Endodermal cell (in vitro differentiated cells): ENCODE measurements at regions not wholly inside any gene's neighbourhood (a gene's known extent, or its start where the extent isn't known, plus 50 kb on each side); places are given as distances from the start of the nearest gene placed in this dataset.

Source experiments
- DNase-seq: peaks from one replicate; pipeline ENCODE4 v3.0.0-alpha.2; 2017
- H3K27ac ChIP-seq: 2 replicates; pipeline ENCODE4 v1.5.1; 2013; ENCODE audit warnings: mild to moderate bottlenecking, low read depth, low read length, moderate library complexity
- H3K27me3 ChIP-seq: 2 replicates; pipeline ENCODE4 v1.6.1; 2013; ENCODE audit warnings: mild to moderate bottlenecking, low read length, moderate library complexity; ENCODE audit not compliant: insufficient read depth, control insufficient read depth, poor library complexity, severe bottlenecking
- H3K36me3 ChIP-seq: 2 replicates; pipeline ENCODE4 v1.7.0; 2013; ENCODE audit warnings: mild to moderate bottlenecking, low read length, moderate library complexity; ENCODE audit not compliant: control insufficient read depth, insufficient read depth
- H3K4me1 ChIP-seq: one replicate; pipeline ENCODE4 v1.7.0; 2013; ENCODE audit warnings: low read length; ENCODE audit not compliant: control insufficient read depth, insufficient read depth
- H3K4me3 ChIP-seq: 2 replicates; pipeline ENCODE4 v1.5.1; 2013; ENCODE audit warnings: mild to moderate bottlenecking, low read length, moderate library complexity
- H3K9ac ChIP-seq: 2 replicates; pipeline ENCODE4 v1.6.1; 2013; ENCODE audit warnings: mild to moderate bottlenecking, low read length, moderate library complexity; ENCODE audit not compliant: poor library complexity, severe bottlenecking; ENCODE audit errors: extremely low read depth
- H3K9me3 ChIP-seq: 2 replicates; pipeline ENCODE4 v1.6.1; 2013; ENCODE audit warnings: mild to moderate bottlenecking, low read length, moderate library complexity; ENCODE audit not compliant: control insufficient read depth
- H3K27ac Mint-ChIP-seq: 2 replicates; pipeline ENCODE4 v1.8.0; 2020; ENCODE audit warnings: mixed read lengths
- H3K27me3 Mint-ChIP-seq: 2 replicates; pipeline ENCODE4 v1.8.0; 2021; ENCODE audit warnings: mild to moderate bottlenecking, mixed read lengths; ENCODE audit not compliant: insufficient read depth
- H3K36me3 Mint-ChIP-seq: 2 replicates; pipeline ENCODE4 v1.8.0; 2020; ENCODE audit warnings: low read depth, mixed read lengths
- H3K4me1 Mint-ChIP-seq: 2 replicates; pipeline ENCODE4 v1.8.0; 2020; ENCODE audit warnings: mixed read lengths
- H3K4me3 Mint-ChIP-seq: 2 replicates; pipeline ENCODE4 v1.8.0; 2020; ENCODE audit warnings: mild to moderate bottlenecking, moderate library complexity, mixed read lengths
- H3K9me3 Mint-ChIP-seq: 2 replicates; pipeline ENCODE4 v1.8.0; 2020; ENCODE audit warnings: mild to moderate bottlenecking, mixed read lengths
- CTCF ChIP-seq: fragments of 200-600 bp; sonication (generic); conservative IDR thresholded peaks from 2 replicates; pipeline ENCODE4 v1.5.0; 2021; ENCODE audit warnings: antibody characterized with exemption, mild to moderate bottlenecking
- WGBS, 2 experiments: methylation state at CpG; one replicate each; pipeline versions ENCODE4 v1.1.5 to v1.1.7; 2013; ENCODE audit warnings: missing lambda C conversion rate in 2 of 2, mixed read lengths in 1 of 2; ENCODE audit not compliant: insufficient coverage in 1 of 2, insufficient read length in 1 of 2; 5-methylcytosine and 5-hydroxymethylcytosine counted together

DNA sequence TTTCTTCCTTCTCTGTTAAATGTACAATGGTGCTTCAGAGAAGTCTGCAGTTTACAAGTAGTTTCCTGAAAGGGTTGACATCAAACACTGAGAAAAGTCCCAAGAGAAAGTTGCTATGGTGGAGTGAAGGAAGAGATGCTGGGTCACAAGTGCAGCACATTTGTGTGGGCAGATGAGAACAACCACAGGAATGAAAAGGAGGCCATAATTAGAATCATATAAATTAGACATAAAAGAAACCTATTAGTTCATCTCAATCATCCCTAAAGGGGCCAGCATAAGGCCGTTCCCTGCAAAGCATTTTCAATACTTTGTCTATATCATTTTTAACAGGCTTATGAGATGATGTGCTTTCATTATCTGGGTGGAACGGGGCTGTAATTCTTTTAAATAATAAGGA is 359.2 kb downstream of the IRS2 start:
- H3K4me1 ChIP-seq: no peaks in the 10 kb centered on the region
- no peaks in the 10 kb centered on the region for H3K36me3 Mint-ChIP-seq
- no peak overlapping the region for H3K27ac ChIP-seq
- no peak for TF ChIP-seq CTCF
- no peak overlapping the region for H3K27ac Mint-ChIP-seq
- H3K4me1 Mint-ChIP-seq: no peaks in the 10 kb centered on the region
- H3K9ac ChIP-seq: no peak overlapping the region
- H3K9me3 Mint-ChIP-seq: peaks cover 22% of the 10 kb centered on the region
- H3K4me3 ChIP-seq: no peak overlapping the region
- H3K27me3 Mint-ChIP-seq: no peaks in the 10 kb centered on the region
- 85% methylated on average over 2 of the region's 2 CpGs; no CpG with 5 or more reads in 1 of the 2 experiments for WGBS, 2 experiments
- peaks cover 17% of the 10 kb centered on the region for H3K9me3 ChIP-seq
- DNase-seq: no peak
- H3K27me3 ChIP-seq: no peaks in the 10 kb centered on the region
- no peaks in the 10 kb centered on the region for H3K36me3 ChIP-seq
- H3K4me3 Mint-ChIP-seq: no peak overlapping the region

- WGBS, 2 experiments: 91 to 100% methylated on average over 1 of the region's 1 CpG
These were observed 359.7 kb downstream of the IRS2 start for GRCh38 chr13:109426690-109426990.

GRCh38 chr13:109425821-109426689 is 360.3 kb downstream of the IRS2 start:
- no peaks in the 10 kb centered on the region for H3K4me1 Mint-ChIP-seq
- H3K4me3 Mint-ChIP-seq: no peak overlapping the region

More at GRCh38 chr13:109426690-109426990, 359.7 kb downstream of the IRS2 start:
- no peak for DNase-seq
- Histone ChIP-seq H3K4me3 (no peak overlapping the region), H3K36me3 (no peaks in the 10 kb centered on the region), H3K27ac (no peak overlapping the region), H3K27me3 (no peaks in the 10 kb centered on the region), H3K4me1 (no peaks in the 10 kb centered on the region), H3K9me3 (peaks cover 12% of the 10 kb centered on the region), H3K9ac (no peak overlapping the region)
- H3K27me3 Mint-ChIP-seq: no peaks in the 10 kb centered on the region
- H3K27ac Mint-ChIP-seq: no peak overlapping the region
- no peaks in the 10 kb centered on the region for H3K36me3 Mint-ChIP-seq
- peaks cover 17% of the 10 kb centered on the region for H3K9me3 Mint-ChIP-seq
- no peaks in the 10 kb centered on the region for H3K4me1 Mint-ChIP-seq
- no peak overlapping the region for H3K4me3 Mint-ChIP-seq
- no peak for TF ChIP-seq CTCF

More at GRCh38 chr13:109425821-109426689, 360.3 kb downstream of the IRS2 start:
- H3K27me3 Mint-ChIP-seq: no peaks in the 10 kb centered on the region
- Histone ChIP-seq H3K4me3 (no peak overlapping the region), H3K27me3 (no peaks in the 10 kb centered on the region), H3K4me1 (no peaks in the 10 kb centered on the region), H3K27ac (no peak overlapping the region), H3K9me3 (peaks cover 12% of the 10 kb centered on the region), H3K9ac (no peak overlapping the region), H3K36me3 (no peaks in the 10 kb centered on the region)
- H3K9me3 Mint-ChIP-seq: peaks cover 15% of the 10 kb centered on the region
- no peaks in the 10 kb centered on the region for H3K36me3 Mint-ChIP-seq
- no peak overlapping the region for H3K27ac Mint-ChIP-seq
- WGBS, 2 experiments: 83 to 100% methylated on average over 2 to 5 of the region's 5 CpGs
- no peak for TF ChIP-seq CTCF
- no peak for DNase-seq
